GM13976 (cell line): ENCODE measurements at regions not wholly inside any gene's neighbourhood (a gene's known extent, or its start where the extent isn't known, plus 50 kb on each side); places are given as distances from the start of the nearest gene placed in this dataset.

Experiments
- DNase-seq: peaks from one replicate; pipeline ENCODE4 v3.0.0; 2012; ENCODE audit warnings: low spot score
- in situ Hi-C: fragments of 300-500 bp; cut with MboI; formaldehyde crosslinking; loops from one replicate; pipeline ENCODE4 v1.12.0; 2022; ENCODE audit warnings: low sequenced_read_pairs, mixed read lengths, inconsistent platforms; ENCODE audit not compliant: unreplicated experiment
- TF ChIP-seq, protein P1 (sequence below): IDR thresholded peaks from 2 replicates; pipeline ENCODE4 v1.5.1; 2012; ENCODE audit warnings: borderline replicate concordance, mild to moderate bottlenecking; ENCODE audit not compliant: insufficient read depth; ENCODE audit errors: extremely low read depth, missing control alignments, control extremely low read depth

DNA sequence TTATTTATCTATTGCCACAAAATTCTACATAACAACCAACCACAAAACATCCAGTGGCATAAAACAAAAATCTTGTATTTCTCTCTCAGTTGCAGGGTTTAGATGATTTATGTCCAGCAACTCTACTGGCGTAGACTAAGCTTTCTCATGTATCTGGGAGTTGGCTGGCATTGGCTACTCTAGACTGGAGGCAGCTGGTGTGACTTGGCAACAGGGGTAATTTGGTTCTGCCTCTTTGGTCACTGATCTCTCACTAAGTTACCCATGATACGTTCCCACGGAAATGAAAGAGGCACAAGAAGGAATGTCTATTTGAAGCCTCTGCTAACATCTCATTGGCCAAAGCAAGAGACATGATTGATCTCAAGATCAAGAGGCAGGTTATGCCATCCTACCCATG lies 144.0 kb downstream of the HS3ST3B1 start:
- in situ Hi-C loops, result no loop called here
- TF ChIP-seq, protein P1, sequence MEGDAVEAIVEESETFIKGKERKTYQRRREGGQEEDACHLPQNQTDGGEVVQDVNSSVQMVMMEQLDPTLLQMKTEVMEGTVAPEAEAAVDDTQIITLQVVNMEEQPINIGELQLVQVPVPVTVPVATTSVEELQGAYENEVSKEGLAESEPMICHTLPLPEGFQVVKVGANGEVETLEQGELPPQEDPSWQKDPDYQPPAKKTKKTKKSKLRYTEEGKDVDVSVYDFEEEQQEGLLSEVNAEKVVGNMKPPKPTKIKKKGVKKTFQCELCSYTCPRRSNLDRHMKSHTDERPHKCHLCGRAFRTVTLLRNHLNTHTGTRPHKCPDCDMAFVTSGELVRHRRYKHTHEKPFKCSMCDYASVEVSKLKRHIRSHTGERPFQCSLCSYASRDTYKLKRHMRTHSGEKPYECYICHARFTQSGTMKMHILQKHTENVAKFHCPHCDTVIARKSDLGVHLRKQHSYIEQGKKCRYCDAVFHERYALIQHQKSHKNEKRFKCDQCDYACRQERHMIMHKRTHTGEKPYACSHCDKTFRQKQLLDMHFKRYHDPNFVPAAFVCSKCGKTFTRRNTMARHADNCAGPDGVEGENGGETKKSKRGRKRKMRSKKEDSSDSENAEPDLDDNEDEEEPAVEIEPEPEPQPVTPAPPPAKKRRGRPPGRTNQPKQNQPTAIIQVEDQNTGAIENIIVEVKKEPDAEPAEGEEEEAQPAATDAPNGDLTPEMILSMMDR, result no peak
- DNase-seq, result no peak

DNA sequence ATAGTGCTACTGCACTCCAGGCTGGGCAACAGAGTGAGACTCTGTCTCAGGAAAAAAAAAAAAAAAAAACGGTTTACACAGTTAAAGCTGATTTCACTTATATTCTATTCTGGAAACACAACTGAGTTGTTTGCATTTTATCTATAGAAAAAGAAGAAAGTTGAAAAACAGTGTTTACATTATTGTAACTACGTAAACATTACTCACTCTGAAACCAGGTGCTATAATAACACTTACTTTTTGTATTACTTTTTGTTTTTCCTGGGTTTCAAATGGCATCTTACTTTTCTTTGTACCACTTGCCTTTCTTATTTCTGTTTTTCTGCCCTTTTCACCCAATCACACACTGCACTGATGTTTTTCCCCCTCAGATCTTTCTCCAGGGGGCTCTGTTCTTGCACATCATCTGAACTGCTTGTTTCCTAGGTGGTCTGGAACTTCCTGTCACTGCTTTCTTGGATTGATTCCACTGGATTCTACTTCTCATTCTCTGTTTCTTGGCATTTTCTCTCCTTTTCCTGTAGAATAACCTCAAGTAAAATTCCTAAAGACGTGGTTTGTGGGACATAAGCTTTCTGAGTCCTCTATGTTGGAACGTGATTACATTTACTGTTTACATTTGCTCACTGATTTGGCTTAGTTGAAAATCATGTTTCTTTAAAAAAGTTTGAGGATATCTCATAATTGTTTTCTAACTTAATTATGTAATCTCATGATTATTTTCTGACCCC lies 142.1 kb downstream of the HS3ST3B1 start:
- DNase-seq, result no peak
- in situ Hi-C loops, result no loop called here
- TF ChIP-seq, protein P1, result no peak

DNA sequence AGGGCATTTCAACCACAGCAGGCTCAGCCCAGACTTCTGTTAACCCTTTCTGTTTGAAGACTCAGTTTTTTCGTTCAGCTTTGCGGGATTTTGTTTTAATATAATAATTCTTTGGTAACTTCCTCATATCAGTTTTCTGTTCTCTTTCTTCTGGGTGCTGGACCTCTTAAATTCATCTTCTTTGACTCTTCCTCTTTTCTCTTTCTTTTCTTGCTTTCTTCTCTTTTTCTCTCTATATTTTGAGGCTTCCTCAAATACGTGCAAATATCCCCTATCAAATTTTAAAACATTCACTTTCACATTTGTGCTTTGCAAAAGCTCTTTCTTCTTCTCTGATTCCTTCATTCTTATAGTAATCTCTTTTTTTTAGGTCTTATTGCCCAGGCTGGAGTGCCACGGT lies 136.3 kb downstream of the HS3ST3B1 start:
- no peak for DNase-seq
- in situ Hi-C loops, result no loop called here
- TF ChIP-seq, protein P1, result no peak

DNA sequence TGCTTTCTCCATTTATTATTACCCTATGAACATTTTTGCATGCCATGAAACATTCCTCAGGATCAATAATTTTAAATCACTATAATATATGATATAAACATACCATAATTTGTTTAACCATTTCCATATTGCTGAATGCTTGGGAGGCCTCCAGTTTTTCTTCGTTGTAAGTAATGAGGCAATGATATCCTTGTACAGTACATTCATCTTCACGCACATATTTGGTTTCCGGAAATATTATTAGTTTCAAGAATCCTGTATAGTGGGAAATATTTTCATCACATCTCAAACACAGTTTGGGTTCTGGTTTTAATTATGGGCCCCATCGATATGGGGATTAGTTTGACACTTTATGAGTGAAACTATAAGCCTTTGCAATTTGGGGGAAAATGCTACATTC lies 135.4 kb downstream of the HS3ST3B1 start:
- DNase-seq, result no peak
- TF ChIP-seq, protein P1, result no peak
- in situ Hi-C loops, result no loop called here

DNA sequence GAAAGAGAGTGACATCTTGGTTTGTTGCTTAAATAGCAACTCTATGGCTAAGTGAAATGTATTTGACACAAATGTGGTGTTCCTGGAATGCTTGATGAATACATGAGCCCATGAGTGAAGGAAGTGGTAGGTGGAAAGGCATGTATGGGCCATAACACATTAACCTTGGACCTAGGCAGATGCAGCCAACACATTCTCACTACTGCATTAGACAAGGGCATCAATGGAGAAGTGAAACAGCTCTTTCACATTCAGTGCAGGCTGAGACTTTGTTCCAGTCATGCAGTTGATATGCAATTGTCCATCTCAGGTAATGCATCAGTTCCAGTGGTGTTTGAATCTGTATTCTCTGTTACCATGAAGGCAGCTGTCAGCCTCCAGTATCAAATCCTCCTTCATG lies 133.6 kb downstream of the HS3ST3B1 start:
- DNase-seq, result no peak
- TF ChIP-seq, protein P1, result no peak

DNA sequence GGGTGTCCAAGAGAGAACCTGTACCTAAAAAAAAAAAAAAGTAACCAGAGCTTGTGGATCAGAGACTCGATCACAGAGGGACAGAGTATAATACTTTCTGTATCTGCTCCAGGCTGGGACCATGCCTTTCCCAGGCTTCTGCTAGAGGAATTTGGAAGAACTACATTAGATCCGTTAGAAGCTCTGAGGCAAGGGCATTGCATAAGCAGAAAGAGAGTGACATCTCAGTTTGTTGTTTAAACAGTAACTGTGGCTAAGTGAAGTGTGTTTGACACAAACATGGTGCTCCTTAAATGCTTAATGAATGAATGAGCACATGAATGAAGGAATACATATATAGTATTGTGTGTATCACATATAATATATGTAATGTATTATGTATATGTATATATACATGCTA lies 131.2 kb downstream of the HS3ST3B1 start:
- TF ChIP-seq, protein P1, result no peak
- in situ Hi-C loops, result no loop called here
- DNase-seq, result no peak

More for the DNA sequence above, 133.6 kb downstream of the HS3ST3B1 start:
- in situ Hi-C loops, result no loop called here
